Upper lobe of right lung (tissue), 1 donor: ENCODE measurements at regions not wholly inside any gene's neighbourhood (a gene's known extent, or its start where the extent isn't known, plus 50 kb on each side); places are given as distances from the start of the nearest gene placed in this dataset.

Experiments
- ATAC-seq: fragments of 200-7000 bp; cut with Tn5 transposase; one replicate; pipeline ENCODE4 v1.9.1; 2020; ENCODE audit warnings: mild to moderate bottlenecking, moderate library complexity
- DNase-seq: peaks from one replicate; pipeline ENCODE4 v3.0.0-alpha.2; 2020
- H3K27ac ChIP-seq: fragments of 200-600 bp; one replicate; pipeline ENCODE4 v1.8.0; 2022
- H3K27me3 ChIP-seq: fragments of 200-600 bp; one replicate; pipeline ENCODE4 v1.8.0; 2022; ENCODE audit warnings: mild to moderate bottlenecking
- H3K36me3 ChIP-seq: fragments of 200-600 bp; one replicate; pipeline ENCODE4 v1.8.0; 2022
- H3K4me1 ChIP-seq: fragments of 200-600 bp; one replicate; pipeline ENCODE4 v1.8.0; 2022
- H3K4me3 ChIP-seq: fragments of 200-600 bp; one replicate; pipeline ENCODE4 v1.8.0; 2022; ENCODE audit warnings: mild to moderate bottlenecking
- H3K9me3 ChIP-seq: fragments of 200-600 bp; one replicate; pipeline ENCODE4 v1.8.0; 2022
- CTCF ChIP-seq: fragments of 200-600 bp; IDR thresholded peaks from one replicate; pipeline ENCODE4 v1.8.0; 2022; ENCODE audit warnings: antibody characterized with exemption
- intact Hi-C: fragments of 100-400 bp; cut with DNase I; formaldehyde crosslinking; loops from one replicate; pipeline ENCODE4 v1.11.0; 2022
- donor health status: DM: no; HTN: yes; CAD: no; lungs with severe emphysema.

GRCh38 chr7:137129025-137129424 is 214.5 kb downstream of the PTN start:
- ATAC-seq (no peak), DNase-seq (no peak)
- Histone ChIP-seq H3K36me3 (no peaks in the 10 kb centered on the region), H3K4me3 (no peak overlapping the region), H3K27me3 (no peaks in the 10 kb centered on the region), H3K27ac (no peak overlapping the region), H3K4me1 (no peaks in the 10 kb centered on the region), H3K9me3 (no peaks in the 10 kb centered on the region)
- intact Hi-C loops: no loop called here
- TF ChIP-seq CTCF: no peak

GRCh38 chr7:137127806-137128205 is 215.7 kb downstream of the PTN start:
- TF ChIP-seq CTCF: no peak
- no peaks in the 10 kb centered on the region for H3K4me1 ChIP-seq
- ATAC-seq: no peak
- DNase-seq: no peak
- H3K36me3 ChIP-seq: no peaks in the 10 kb centered on the region
- no peaks in the 10 kb centered on the region for H3K27me3 ChIP-seq
- intact Hi-C loops: no loop called here
- no peaks in the 10 kb centered on the region for H3K9me3 ChIP-seq
- no peak overlapping the region for H3K27ac ChIP-seq
- no peak overlapping the region for H3K4me3 ChIP-seq

- Histone ChIP-seq H3K27ac (no peak overlapping the region), H3K4me3 (no peak overlapping the region), H3K27me3 (no peaks in the 10 kb centered on the region), H3K36me3 (no peaks in the 10 kb centered on the region), H3K9me3 (no peaks in the 10 kb centered on the region), H3K4me1 (no peaks in the 10 kb centered on the region)
- no peak for TF ChIP-seq CTCF
- ATAC-seq: no peak
- intact Hi-C loops: no loop called here
- no peak for DNase-seq
These were observed 216.5 kb downstream of the PTN start for GRCh38 chr7:137127058-137127457.

- ATAC-seq: no peak
- no peak overlapping the region for H3K4me3 ChIP-seq
- H3K36me3 ChIP-seq: no peaks in the 10 kb centered on the region
- H3K27me3 ChIP-seq: no peaks in the 10 kb centered on the region
- intact Hi-C loops: no loop called here
- no peak for DNase-seq
- TF ChIP-seq CTCF: no peak
- no peaks in the 10 kb centered on the region for H3K4me1 ChIP-seq
- no peak overlapping the region for H3K27ac ChIP-seq
- no peaks in the 10 kb centered on the region for H3K9me3 ChIP-seq
These were observed 221.4 kb downstream of the PTN start for GRCh38 chr7:137122145-137122544.

GRCh38 chr7:137120690-137121089 is 222.8 kb downstream of the PTN start:
- no peak for ATAC-seq
- DNase-seq: no peak
- TF ChIP-seq CTCF: no peak
- intact Hi-C loops: no loop called here
- Histone ChIP-seq H3K27me3 (no peaks in the 10 kb centered on the region), H3K36me3 (no peaks in the 10 kb centered on the region), H3K4me1 (no peaks in the 10 kb centered on the region), H3K27ac (no peak overlapping the region), H3K4me3 (no peak overlapping the region), H3K9me3 (no peaks in the 10 kb centered on the region)

- ATAC-seq: no peak
- no peaks in the 10 kb centered on the region for H3K4me1 ChIP-seq
- no peaks in the 10 kb centered on the region for H3K36me3 ChIP-seq
- H3K9me3 ChIP-seq: no peaks in the 10 kb centered on the region
- intact Hi-C loops: no loop called here
- no peak for TF ChIP-seq CTCF
- H3K4me3 ChIP-seq: no peak overlapping the region
- no peak overlapping the region for H3K27ac ChIP-seq
- no peak for DNase-seq
- no peaks in the 10 kb centered on the region for H3K27me3 ChIP-seq
These were observed 233.0 kb downstream of the PTN start for GRCh38 chr7:137110535-137110934.
